ENCODE measurements at regions not wholly inside any gene's neighbourhood (a gene's known extent, or its start where the extent isn't known, plus 50 kb on each side); places are given as distances from the start of the nearest gene placed in this dataset.
A peak's percentile ranks its signal among the peaks of the same experiment; 100 is the strongest.

DNA sequence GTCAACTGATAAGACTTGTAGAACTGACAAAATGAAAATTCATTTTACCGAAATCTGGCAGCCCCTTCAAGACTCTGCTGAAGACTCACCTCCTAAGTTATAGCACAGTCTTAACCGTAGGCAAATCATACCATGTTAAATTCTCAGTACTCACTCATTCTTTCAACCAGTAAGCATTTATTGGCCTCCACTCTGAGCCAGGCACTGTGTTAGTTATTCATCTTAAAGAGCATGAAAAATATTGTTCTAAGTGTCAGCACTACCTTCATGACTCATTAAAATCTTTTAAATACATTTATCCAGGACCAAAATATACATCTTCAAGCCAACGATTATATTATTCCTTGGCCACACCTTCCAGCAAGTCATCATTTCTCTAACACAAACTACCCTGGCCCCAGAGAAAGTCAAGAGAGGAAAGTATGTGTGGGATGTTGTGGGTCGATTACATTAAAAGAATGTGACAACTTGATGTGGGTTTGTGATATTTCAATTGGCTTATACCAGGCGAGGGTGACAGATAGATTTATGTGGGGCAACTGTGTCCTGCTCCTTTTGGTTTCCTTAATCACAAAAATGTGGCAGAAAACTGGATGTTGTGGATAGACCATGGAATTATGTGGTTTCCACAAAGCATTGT is 55.0 kb downstream of the TMEM30B start:
- ChIA-PET CTCF (no interaction called here), POLR2A (no interaction called here)
- H3K27ac Mint-ChIP-seq = peak overlapping the region; percentile 3
- H3K36me3 Mint-ChIP-seq (ENCODE audit: low read depth) = peaks cover 3% of the 10 kb centered on the region
- H3K4me3 Mint-ChIP-seq = no peak overlapping the region
- no peak for DNase-seq
- peaks cover 32% of the 10 kb centered on the region for H3K27me3 Mint-ChIP-seq
- no peaks in the 10 kb centered on the region for H3K9me3 Mint-ChIP-seq
- peaks cover 12% of the 10 kb centered on the region for H3K4me1 Mint-ChIP-seq

- CTCF ChIA-PET = no interaction called here
- H3K4me3 Mint-ChIP-seq = no peak overlapping the region
- H3K27me3 Mint-ChIP-seq = peaks cover 35% of the 10 kb centered on the region
- H3K27ac Mint-ChIP-seq = no peak overlapping the region
- H3K36me3 Mint-ChIP-seq (ENCODE audit: low read depth) = peaks cover 3% of the 10 kb centered on the region
- no peaks in the 10 kb centered on the region for H3K9me3 Mint-ChIP-seq
- POLR2A ChIA-PET = no interaction called here
- peaks cover 12% of the 10 kb centered on the region for H3K4me1 Mint-ChIP-seq
- DNase-seq = no peak
Observed at GRCh38 chr14:61225344-61225743, 55.8 kb downstream of the TMEM30B start.

- Mint-ChIP-seq H3K36me3 (ENCODE audit: low read depth) (peaks cover 3% of the 10 kb centered on the region), H3K27me3 (peaks cover 43% of the 10 kb centered on the region), H3K4me3 (no peak overlapping the region), H3K27ac (no peak overlapping the region), H3K4me1 (peaks cover 12% of the 10 kb centered on the region), H3K9me3 (no peaks in the 10 kb centered on the region)
- DNase-seq = no peak
- ChIA-PET CTCF (interaction anchor here (0.6 kb wide), 1 partner anchor 67 kb away, joined by 3 read pairs; no protein-coding TSS in a partner anchor), POLR2A (no interaction called here)
Observed at GRCh38 chr14:61223552-61223951, 57.6 kb downstream of the TMEM30B start.

- H3K27ac Mint-ChIP-seq = no peak overlapping the region
- no peak for DNase-seq
- H3K9me3 Mint-ChIP-seq = no peaks in the 10 kb centered on the region
- ChIA-PET POLR2A (no interaction called here), CTCF (no interaction called here)
- peaks cover 12% of the 10 kb centered on the region for H3K4me1 Mint-ChIP-seq
- H3K4me3 Mint-ChIP-seq = no peak overlapping the region
- H3K27me3 Mint-ChIP-seq = peaks cover 45% of the 10 kb centered on the region
- peaks cover 3% of the 10 kb centered on the region for H3K36me3 Mint-ChIP-seq (ENCODE audit: low read depth)
Observed at GRCh38 chr14:61222388-61222787, 58.8 kb downstream of the TMEM30B start.

- ChIA-PET POLR2A (no interaction called here), CTCF (no interaction called here)
- Mint-ChIP-seq H3K4me3 (no peak overlapping the region), H3K4me1 (peaks cover 12% of the 10 kb centered on the region), H3K36me3 (ENCODE audit: low read depth) (peaks cover 3% of the 10 kb centered on the region), H3K9me3 (no peaks in the 10 kb centered on the region), H3K27me3 (peaks cover 45% of the 10 kb centered on the region), H3K27ac (no peak overlapping the region)
- no peak for DNase-seq
Observed at GRCh38 chr14:61221906-61222305, 59.2 kb downstream of the TMEM30B start.

GRCh38 chr14:61219673-61220072 is 61.5 kb downstream of the TMEM30B start:
- ChIA-PET POLR2A (interaction anchor here (0.6 kb wide), 1 partner anchor 971 kb away, joined by 3 read pairs; the partner anchor contains the start of gene PPM1A), CTCF (interaction anchor here (1.3 kb wide), 1 partner anchor 34 kb away, joined by 4 read pairs; no protein-coding TSS in a partner anchor)
- Mint-ChIP-seq H3K4me1 (no peaks in the 10 kb centered on the region), H3K9me3 (no peaks in the 10 kb centered on the region), H3K27me3 (peaks cover 47% of the 10 kb centered on the region), H3K4me3 (no peak overlapping the region), H3K36me3 (ENCODE audit: low read depth) (no peaks in the 10 kb centered on the region), H3K27ac (no peak overlapping the region)
- no peak for DNase-seq

DNA sequence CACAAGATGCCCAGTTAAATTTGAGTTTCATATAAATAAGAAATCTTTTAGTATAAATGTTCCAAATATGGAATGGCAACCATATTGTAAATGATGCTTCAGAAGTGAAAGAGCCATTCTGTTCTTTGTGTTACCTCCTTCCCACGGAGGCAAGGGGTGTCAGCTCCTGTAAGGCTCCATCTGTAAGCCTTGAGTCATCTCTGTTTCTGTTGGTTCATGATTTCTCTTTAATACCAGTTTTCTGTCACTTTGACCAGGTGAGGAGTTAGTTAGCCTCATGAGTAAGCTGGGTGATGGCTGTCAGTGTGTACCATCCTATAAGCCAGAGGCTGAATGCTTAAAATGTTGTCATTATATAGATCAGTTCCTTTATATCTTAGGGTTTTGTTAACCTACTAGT is 61.9 kb downstream of the TMEM30B start:
- ChIA-PET CTCF (interaction anchor here (1.3 kb wide), 1 partner anchor 34 kb away, joined by 4 read pairs; no protein-coding TSS in a partner anchor), POLR2A (no interaction called here)
- no peak for DNase-seq
- Mint-ChIP-seq H3K27me3 (peaks cover 42% of the 10 kb centered on the region), H3K27ac (no peak overlapping the region), H3K36me3 (ENCODE audit: low read depth) (no peaks in the 10 kb centered on the region), H3K4me1 (peaks cover 1% of the 10 kb centered on the region), H3K4me3 (no peak overlapping the region), H3K9me3 (no peaks in the 10 kb centered on the region)

DNA sequence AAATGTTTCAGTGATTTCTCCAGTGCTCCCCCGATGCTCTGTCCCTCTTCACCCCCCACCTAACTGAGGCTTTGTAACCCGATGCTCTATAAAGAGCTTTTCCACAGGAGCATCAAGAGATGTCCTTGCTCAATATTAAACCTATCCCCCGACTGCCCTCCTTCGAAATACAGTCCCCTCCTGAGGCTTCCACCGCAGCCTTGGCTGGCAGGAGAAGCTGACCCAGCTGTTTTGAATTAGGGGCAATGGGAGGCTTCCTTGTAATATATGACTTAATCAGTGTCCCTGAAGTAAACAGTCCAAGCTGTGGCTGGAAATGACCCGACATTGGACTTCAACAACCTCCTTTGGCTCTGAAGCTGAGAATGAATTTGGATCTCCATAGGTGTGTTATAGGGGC is 62.4 kb downstream of the TMEM30B start:
- Mint-ChIP-seq H3K27ac (no peak overlapping the region), H3K4me1 (peaks cover 1% of the 10 kb centered on the region)

DNA sequence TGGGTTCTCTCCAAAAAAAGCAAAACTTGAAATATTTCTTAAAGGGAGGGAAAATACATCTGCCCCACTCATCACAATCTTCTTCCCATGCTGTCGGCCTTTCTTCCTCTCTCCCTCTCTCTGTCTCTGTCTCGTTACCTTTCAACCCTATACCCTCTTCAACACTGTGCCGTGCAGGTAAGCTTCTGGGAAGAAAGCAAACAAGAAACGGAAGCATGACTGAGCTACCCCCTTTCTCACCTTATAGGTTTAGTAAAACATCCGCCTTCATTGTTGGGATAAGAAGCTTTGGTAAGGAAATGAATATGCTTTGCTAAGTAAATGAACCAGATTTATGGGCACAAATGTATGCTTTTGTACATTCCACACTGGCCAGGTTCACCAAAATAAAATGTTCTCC is 63.0 kb downstream of the TMEM30B start:
- Mint-ChIP-seq H3K9me3 (no peaks in the 10 kb centered on the region), H3K4me1 (peaks cover 1% of the 10 kb centered on the region), H3K27me3 (peaks cover 37% of the 10 kb centered on the region), H3K4me3 (no peak overlapping the region), H3K27ac (no peak overlapping the region), H3K36me3 (ENCODE audit: low read depth) (no peaks in the 10 kb centered on the region)
- ChIA-PET POLR2A (no interaction called here), CTCF (no interaction called here)
- DNase-seq = no peak

More for the DNA sequence above, 62.4 kb downstream of the TMEM30B start:
- POLR2A ChIA-PET = no interaction called here
- DNase-seq = no peak
- CTCF ChIA-PET = interaction anchor here (1.3 kb wide), 1 partner anchor 34 kb away, joined by 4 read pairs; no protein-coding TSS in a partner anchor
- H3K4me3 Mint-ChIP-seq = no peak overlapping the region
- no peaks in the 10 kb centered on the region for H3K36me3 Mint-ChIP-seq (ENCODE audit: low read depth)
- peaks cover 41% of the 10 kb centered on the region for H3K27me3 Mint-ChIP-seq
- no peaks in the 10 kb centered on the region for H3K9me3 Mint-ChIP-seq

- ChIA-PET POLR2A (no interaction called here), CTCF (no interaction called here)
- Mint-ChIP-seq H3K4me3 (no peak overlapping the region), H3K27ac (no peak overlapping the region), H3K36me3 (ENCODE audit: low read depth) (no peaks in the 10 kb centered on the region), H3K27me3 (peaks cover 34% of the 10 kb centered on the region), H3K4me1 (peaks cover 1% of the 10 kb centered on the region), H3K9me3 (no peaks in the 10 kb centered on the region)
- no peak for DNase-seq
Observed at GRCh38 chr14:61217516-61217915, 63.6 kb downstream of the TMEM30B start.

GRCh38 chr14:61215222-61216020 is 65.7 kb downstream of the TMEM30B start:
- no peaks in the 10 kb centered on the region for H3K9me3 Mint-ChIP-seq
- DNase-seq = no peak
- ChIA-PET POLR2A (no interaction called here), CTCF (no interaction called here)
- no peak overlapping the region for H3K4me3 Mint-ChIP-seq
- peaks cover 28% of the 10 kb centered on the region for H3K27me3 Mint-ChIP-seq
- H3K4me1 Mint-ChIP-seq = peaks cover 1% of the 10 kb centered on the region
- no peaks in the 10 kb centered on the region for H3K36me3 Mint-ChIP-seq (ENCODE audit: low read depth)
- no peak overlapping the region for H3K27ac Mint-ChIP-seq

DNA sequence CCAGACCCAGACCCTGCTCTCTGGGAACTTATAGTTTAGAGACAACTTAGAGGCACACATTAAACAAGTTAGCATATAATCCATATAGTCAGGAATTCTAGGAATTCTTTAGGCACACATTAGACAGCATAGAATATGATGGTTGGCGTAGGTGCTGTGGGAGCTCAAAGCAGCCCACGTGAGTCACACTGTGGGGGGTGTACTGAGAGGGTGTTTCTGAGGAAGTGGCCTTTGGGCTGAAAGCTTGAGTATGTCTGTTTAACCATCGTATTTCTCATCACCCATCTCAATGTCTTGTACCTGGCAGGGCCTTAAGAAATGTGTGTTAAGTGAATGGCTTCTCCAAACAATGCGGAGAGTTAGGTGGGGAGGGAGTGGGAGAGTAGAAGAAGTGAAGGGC is 67.2 kb downstream of the TMEM30B start:
- Mint-ChIP-seq H3K4me3 (no peak overlapping the region), H3K4me1 (peaks cover 1% of the 10 kb centered on the region), H3K27me3 (peaks cover 22% of the 10 kb centered on the region), H3K9me3 (no peaks in the 10 kb centered on the region), H3K36me3 (ENCODE audit: low read depth) (no peaks in the 10 kb centered on the region), H3K27ac (no peak overlapping the region)
- no peak for DNase-seq
- CTCF ChIA-PET = no interaction called here
- POLR2A ChIA-PET = no interaction called here

DNA sequence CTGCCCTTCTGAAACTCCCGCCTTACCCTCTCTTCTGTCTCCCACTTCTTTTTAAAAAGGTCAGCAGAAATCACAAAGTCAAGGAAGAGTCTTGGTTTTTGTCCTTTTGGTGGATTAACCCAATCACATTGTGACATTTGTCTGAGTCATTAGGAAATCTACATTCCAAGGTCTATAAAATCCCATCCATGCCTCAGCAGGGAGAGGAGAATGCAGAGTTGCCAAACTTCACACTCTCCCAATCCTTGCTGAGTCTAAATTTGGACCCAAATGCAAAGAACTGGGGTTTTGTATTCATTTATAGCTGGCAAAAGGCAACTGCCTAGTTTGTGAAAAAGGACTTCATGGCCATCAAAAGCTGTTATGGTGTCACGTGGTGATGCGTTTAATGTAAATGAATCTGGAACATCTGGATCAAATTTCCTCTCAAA is 67.9 kb downstream of the TMEM30B start:
- Mint-ChIP-seq H3K27ac (no peak overlapping the region), H3K9me3 (no peaks in the 10 kb centered on the region), H3K36me3 (ENCODE audit: low read depth) (no peaks in the 10 kb centered on the region), H3K4me1 (peaks cover 1% of the 10 kb centered on the region), H3K4me3 (no peak overlapping the region), H3K27me3 (peaks cover 16% of the 10 kb centered on the region)
- ChIA-PET POLR2A (no interaction called here), CTCF (no interaction called here)
- DNase-seq = no peak

- ChIA-PET CTCF (no interaction called here), POLR2A (no interaction called here)
- peaks cover 13% of the 10 kb centered on the region for H3K27me3 Mint-ChIP-seq
- H3K36me3 Mint-ChIP-seq (ENCODE audit: low read depth) = no peaks in the 10 kb centered on the region
- no peak for DNase-seq
- H3K9me3 Mint-ChIP-seq = no peaks in the 10 kb centered on the region
- no peak overlapping the region for H3K4me3 Mint-ChIP-seq
- peaks cover 1% of the 10 kb centered on the region for H3K4me1 Mint-ChIP-seq
- no peak overlapping the region for H3K27ac Mint-ChIP-seq
Observed at GRCh38 chr14:61212546-61212945, 68.6 kb downstream of the TMEM30B start.

Measured in activated CD4-positive, alpha-beta memory T cell treated with anti-CD3 and anti-CD28 coated beads, Interleukin-2, amount 10 ng/mL, durations not matched to agents 7 days and 5 days (primary cell).